ELR (cell line): ENCODE measurements at regions not wholly inside any gene's neighbourhood (a gene's known extent, or its start where the extent isn't known, plus 50 kb on each side); places are given as distances from the start of the nearest gene placed in this dataset.
"Not testable (repeated sequence)": the region's sequence is repeated elsewhere in the genome, so short reads cannot be mapped to it uniquely, and the experiment has no call there.

ENCODE experiments used
- DNase-seq: peaks from one replicate; pipeline ENCODE4 v3.0.0-alpha.2; 2015; ENCODE audit warnings: low read depth

- DNase-seq, result no peak
Measured at GRCh38 chr2:72078773-72079172, 68.9 kb downstream of the CYP26B1 start.

- no peak for DNase-seq
Measured at GRCh38 chr2:72077702-72078169, 69.9 kb downstream of the CYP26B1 start.

- DNase-seq, result not testable (repeated sequence)
Measured at GRCh38 chr2:72073373-72073772, 74.3 kb downstream of the CYP26B1 start.

- not testable (repeated sequence) for DNase-seq
Measured at GRCh38 chr2:72064197-72064596, 83.5 kb downstream of the CYP26B1 start.

GRCh38 chr2:72062336-72062735, 85.3 kb downstream of the CYP26B1 start:
- no peak for DNase-seq

GRCh38 chr2:72057308-72057707, 90.4 kb downstream of the CYP26B1 start:
- no peak for DNase-seq

- DNase-seq, result no peak
Measured at GRCh38 chr2:72051971-72052505, 95.6 kb downstream of the CYP26B1 start.

GRCh38 chr2:72051204-72051603, 96.5 kb downstream of the CYP26B1 start:
- DNase-seq, result no peak

GRCh38 chr2:72050734-72051133, 96.9 kb downstream of the CYP26B1 start:
- DNase-seq, result no peak

GRCh38 chr2:72048881-72049477, 98.7 kb downstream of the CYP26B1 start:
- no peak for DNase-seq

GRCh38 chr2:72043985-72044384, 103.7 kb downstream of the CYP26B1 start:
- DNase-seq, result no peak

GRCh38 chr2:72041638-72042111, 106.0 kb downstream of the CYP26B1 start:
- DNase-seq, result no peak

- no peak for DNase-seq
Measured at GRCh38 chr2:72040629-72041571, 106.8 kb downstream of the CYP26B1 start.

- no peak for DNase-seq
Measured at GRCh38 chr2:72038524-72038923, 109.1 kb downstream of the CYP26B1 start.

GRCh38 chr2:72037261-72037666, 110.4 kb downstream of the CYP26B1 start:
- DNase-seq, result peak; percentile 13

- DNase-seq, result no peak
Measured at GRCh38 chr2:72036595-72036994, 111.1 kb downstream of the CYP26B1 start.

GRCh38 chr2:72036173-72036545, 111.5 kb downstream of the CYP26B1 start:
- no peak for DNase-seq

GRCh38 chr2:72035518-72036172, 112.0 kb downstream of the CYP26B1 start:
- peak; percentile 44 for DNase-seq

GRCh38 chr2:72034353-72035095, 113.1 kb downstream of the CYP26B1 start:
- DNase-seq, result no peak

- no peak for DNase-seq
Measured at GRCh38 chr2:72033636-72034035, 114.0 kb downstream of the CYP26B1 start.

- DNase-seq, result no peak
Measured at GRCh38 chr2:72032481-72033041, 115.1 kb downstream of the CYP26B1 start.
